Uterus (tissue), 2 donors: ENCODE measurements at regions not wholly inside any gene's neighbourhood (a gene's known extent, or its start where the extent isn't known, plus 50 kb on each side); places are given as distances from the start of the nearest gene placed in this dataset.

Source experiments
- POLR2A ChIP-seq, 2 donors: fragments of 450-650 bp; IDR thresholded peaks; one replicate each; pipeline ENCODE4 v1.6.1; 2016; ENCODE audit warnings: antibody characterized with exemption in 2 of 2, mild to moderate bottlenecking in 1 of 2, moderate library complexity in 1 of 2
- TF ChIP-seq, protein P1 (sequence below), 4 experiments: fragments of 200-600 bp in 2 of 4; fragments of 450-650 bp in 2 of 4; sonication (generic) in 2 of 4; IDR thresholded peaks; one replicate each; pipeline ENCODE4 v1.5.1; 2016 to 2019; ENCODE audit warnings: antibody characterized with exemption in 4 of 4, mild to moderate bottlenecking in 2 of 4, moderate library complexity in 1 of 4

DNA sequence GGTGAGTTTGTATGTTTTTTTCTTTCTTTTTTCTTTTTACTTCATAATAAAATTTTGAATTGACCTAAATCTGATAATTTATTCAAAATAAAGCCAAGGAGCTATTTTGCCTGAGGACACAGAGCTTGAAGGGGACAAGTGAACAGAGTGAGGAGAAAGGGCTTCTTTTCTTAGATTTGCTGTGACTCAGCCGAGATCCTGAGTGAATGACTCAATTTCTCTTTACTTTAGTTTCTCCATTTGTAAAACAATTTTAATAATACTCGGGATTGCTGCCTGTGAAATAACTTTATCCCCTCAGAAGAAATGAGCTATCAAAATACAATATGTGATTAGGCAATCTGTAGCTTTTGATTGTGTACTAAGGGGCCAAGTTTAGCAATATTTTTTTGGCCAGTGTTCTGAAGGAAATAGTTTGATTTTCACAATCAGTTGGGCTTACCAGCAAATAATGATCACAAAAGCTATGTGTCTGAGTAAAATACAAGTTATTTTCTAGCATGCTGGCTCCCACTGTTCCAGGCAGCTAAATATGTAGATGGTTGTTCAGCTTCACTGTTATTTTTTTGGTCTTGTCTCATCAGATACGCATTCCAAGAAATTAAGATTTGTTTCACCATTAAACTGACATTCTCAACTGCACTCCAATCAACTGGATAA is 437.5 kb downstream of the FGF9 start:
- TF ChIP-seq, protein P1, sequence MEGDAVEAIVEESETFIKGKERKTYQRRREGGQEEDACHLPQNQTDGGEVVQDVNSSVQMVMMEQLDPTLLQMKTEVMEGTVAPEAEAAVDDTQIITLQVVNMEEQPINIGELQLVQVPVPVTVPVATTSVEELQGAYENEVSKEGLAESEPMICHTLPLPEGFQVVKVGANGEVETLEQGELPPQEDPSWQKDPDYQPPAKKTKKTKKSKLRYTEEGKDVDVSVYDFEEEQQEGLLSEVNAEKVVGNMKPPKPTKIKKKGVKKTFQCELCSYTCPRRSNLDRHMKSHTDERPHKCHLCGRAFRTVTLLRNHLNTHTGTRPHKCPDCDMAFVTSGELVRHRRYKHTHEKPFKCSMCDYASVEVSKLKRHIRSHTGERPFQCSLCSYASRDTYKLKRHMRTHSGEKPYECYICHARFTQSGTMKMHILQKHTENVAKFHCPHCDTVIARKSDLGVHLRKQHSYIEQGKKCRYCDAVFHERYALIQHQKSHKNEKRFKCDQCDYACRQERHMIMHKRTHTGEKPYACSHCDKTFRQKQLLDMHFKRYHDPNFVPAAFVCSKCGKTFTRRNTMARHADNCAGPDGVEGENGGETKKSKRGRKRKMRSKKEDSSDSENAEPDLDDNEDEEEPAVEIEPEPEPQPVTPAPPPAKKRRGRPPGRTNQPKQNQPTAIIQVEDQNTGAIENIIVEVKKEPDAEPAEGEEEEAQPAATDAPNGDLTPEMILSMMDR (IDR thresholded peaks at IDR 0.05) = no peak
- TF ChIP-seq POLR2A (IDR thresholded peaks at IDR 0.05) = no peak
